Sigmoid colon (tissue), 6 donors: ENCODE measurements at regions not wholly inside any gene's neighbourhood (a gene's known extent, or its start where the extent isn't known, plus 50 kb on each side); places are given as distances from the start of the nearest gene placed in this dataset.

ENCODE experiments used
- DNase-seq: peaks from one replicate; pipeline ENCODE4 v3.0.0-alpha.2; 2019
- H3K27ac ChIP-seq, 4 donors: fragments of 200-600 bp; sonication (generic); one replicate each; pipeline ENCODE4 v1.5.1; 2016 to 2019; ENCODE audit warnings: mild to moderate bottlenecking in 1 of 4
- H3K27me3 ChIP-seq, 3 donors: fragments of 200-600 bp; sonication (generic); one replicate each; pipeline ENCODE4 v1.5.1; 2019; ENCODE audit warnings: mild to moderate bottlenecking in 1 of 3
- H3K36me3 ChIP-seq, 4 donors: fragments of 200-600 bp; sonication (generic); one replicate each; pipeline ENCODE4 v1.5.1; 2016 to 2019
- H3K4me1 ChIP-seq, 4 donors: fragments of 200-600 bp; sonication (generic); one replicate each; pipeline ENCODE4 v1.5.1; 2017 to 2019
- H3K4me3 ChIP-seq, 4 donors: fragments of 200-600 bp; sonication (generic); one replicate each; pipeline ENCODE4 v1.5.1; 2017 to 2019; ENCODE audit warnings: mild to moderate bottlenecking in 2 of 4, moderate library complexity in 1 of 4
- H3K9me3 ChIP-seq, 4 donors: fragments of 200-600 bp in 3 of 4; sonication (generic) in 3 of 4; one replicate each; pipeline versions ENCODE4 v1.5.1 to v1.6.1; 2013 to 2019
- CTCF ChIP-seq, 4 experiments: fragments of 450-650 bp in 3 of 4; fragments of 200-600 bp in 1 of 4; IDR thresholded peaks; one replicate each; pipeline ENCODE4 v1.5.1; 2016 to 2019; ENCODE audit warnings: antibody characterized with exemption in 4 of 4, mild to moderate bottlenecking in 3 of 4, moderate library complexity in 2 of 4
- EP300 ChIP-seq, 4 donors: sonication (generic); formaldehyde crosslinking; IDR thresholded peaks; one replicate each; pipeline ENCODE4 v1.6.1; 2017; ENCODE audit warnings: antibody characterized with exemption in 4 of 4
- POLR2A ChIP-seq, 2 donors: fragments of 450-650 bp; IDR thresholded peaks; one replicate each; pipeline ENCODE4 v1.6.1; 2016; ENCODE audit warnings: antibody characterized with exemption in 2 of 2, mild to moderate bottlenecking in 2 of 2, moderate library complexity in 2 of 2
- POLR2AphosphoS5 ChIP-seq, 4 donors: sonication (generic); formaldehyde crosslinking; IDR thresholded peaks; one replicate each; pipeline ENCODE4 v1.6.1; 2017; ENCODE audit warnings: antibody characterized with exemption in 4 of 4
- WGBS, 2 donors: extraction: QIAGEN DNeasy Blood & Tissue Kit; methylation state at CpG; one replicate each; pipeline ENCODE4 v1.1.7; 2013; 5-methylcytosine and 5-hydroxymethylcytosine counted together
- intact Hi-C: fragments of 100-400 bp; cut with DNase I; formaldehyde crosslinking; loops from one replicate; pipeline ENCODE4 v1.15.1; 2023
- donor health status: healthy with polysubstance abuse.
- donor health status: healthy.

- TF ChIP-seq EP300 (IDR thresholded peaks at IDR 0.05), result no peak
- no peak for TF ChIP-seq POLR2AphosphoS5 (IDR thresholded peaks at IDR 0.05)
- TF ChIP-seq POLR2A (IDR thresholded peaks at IDR 0.05), result no peak
- TF ChIP-seq CTCF (IDR thresholded peaks at IDR 0.05), result no peak
- Histone ChIP-seq H3K27me3 (peaks cover 0 to 49% (median 13%) of the 10 kb centered on the region in 3 donors), H3K4me1 (no peaks in the 10 kb centered on the region), H3K36me3 (no peaks in the 10 kb centered on the region), H3K27ac (no peak overlapping the region), H3K9me3 (no peaks in the 10 kb centered on the region), H3K4me3 (no peak overlapping the region)
- no peak for DNase-seq
- WGBS, 2 donors, result 91 to 93% methylated on average over 8 of the region's 8 CpGs
- intact Hi-C loops, result no loop called here
Measured at GRCh38 chr1:11391886-11392285, 87.1 kb upstream of the DISP3 start.

- Histone ChIP-seq H3K4me3 (no peak overlapping the region), H3K4me1 (no peaks in the 10 kb centered on the region), H3K36me3 (no peaks in the 10 kb centered on the region), H3K27me3 (peaks cover 0 to 57% (median 13%) of the 10 kb centered on the region in 3 donors), H3K27ac (no peak overlapping the region), H3K9me3 (no peaks in the 10 kb centered on the region)
- intact Hi-C loops, result no loop called here
- WGBS, 2 donors, result 17 to 45% methylated on average over 10 of the region's 10 CpGs
- TF ChIP-seq EP300 (IDR thresholded peaks at IDR 0.05), result no peak
- no peak for TF ChIP-seq CTCF (IDR thresholded peaks at IDR 0.05)
- no peak for TF ChIP-seq POLR2A (IDR thresholded peaks at IDR 0.05)
- no peak for TF ChIP-seq POLR2AphosphoS5 (IDR thresholded peaks at IDR 0.05)
- DNase-seq, result no peak
Measured at GRCh38 chr1:11394592-11395245, 84.2 kb upstream of the DISP3 start.

- H3K9me3 ChIP-seq, result no peaks in the 10 kb centered on the region
- no peaks in the 10 kb centered on the region for H3K4me1 ChIP-seq
- no peak overlapping the region for H3K27ac ChIP-seq
- intact Hi-C loops, result no loop called here
- 80 to 86% methylated on average over 9 of the region's 9 CpGs for WGBS, 2 donors
- TF ChIP-seq POLR2AphosphoS5 (IDR thresholded peaks at IDR 0.05), result no peak
- no peak overlapping the region for H3K4me3 ChIP-seq
- no peak for DNase-seq
- H3K27me3 ChIP-seq, result peaks cover 0 to 57% (median 13%) of the 10 kb centered on the region in 3 donors
- H3K36me3 ChIP-seq, result no peaks in the 10 kb centered on the region
Measured at GRCh38 chr1:11395616-11396015, 83.3 kb upstream of the DISP3 start.

GRCh38 chr1:11397151-11397901 is 81.6 kb upstream of the DISP3 start:
- H3K36me3 ChIP-seq, result no peaks in the 10 kb centered on the region
- TF ChIP-seq CTCF (IDR thresholded peaks at IDR 0.05), result no peak
- intact Hi-C loops, result no loop called here
- peaks cover 0 to 57% (median 13%) of the 10 kb centered on the region in 3 donors for H3K27me3 ChIP-seq
- H3K27ac ChIP-seq, result no peak overlapping the region
- 74 to 79% methylated on average over 16 of the region's 16 CpGs for WGBS, 2 donors
- no peaks in the 10 kb centered on the region for H3K4me1 ChIP-seq
- no peak overlapping the region for H3K4me3 ChIP-seq
- no peak for DNase-seq
- no peaks in the 10 kb centered on the region for H3K9me3 ChIP-seq

GRCh38 chr1:11399250-11399649 is 79.7 kb upstream of the DISP3 start:
- Histone ChIP-seq H3K4me1 (no peaks in the 10 kb centered on the region), H3K9me3 (peaks cover 0 to 4% (median 0%) of the 10 kb centered on the region in 4 donors), H3K4me3 (no peak overlapping the region), H3K27ac (no peak overlapping the region), H3K36me3 (no peaks in the 10 kb centered on the region), H3K27me3 (peaks cover 0 to 45% (median 13%) of the 10 kb centered on the region in 3 donors)
- TF ChIP-seq POLR2AphosphoS5 (IDR thresholded peaks at IDR 0.05) (no peak), POLR2A (IDR thresholded peaks at IDR 0.05) (no peak), EP300 (IDR thresholded peaks at IDR 0.05) (no peak), CTCF (IDR thresholded peaks at IDR 0.05) (no peak)
- intact Hi-C loops, result no loop called here
- WGBS, 2 donors, result 90 to 93% methylated on average over 6 of the region's 6 CpGs
- DNase-seq, result no peak
